K562 (cell line): ENCODE measurements at regions not wholly inside any gene's neighbourhood (a gene's known extent, or its start where the extent isn't known, plus 50 kb on each side); places are given as distances from the start of the nearest gene placed in this dataset.

Experiments
- CBFB ChIP-seq: sonication (generic); formaldehyde crosslinking; IDR thresholded peaks from 2 replicates; pipeline ENCODE4 v1.4.0; 2020; ENCODE audit warnings: mild to moderate bottlenecking, missing genetic modification reagents
- CHD2 ChIP-seq: IDR thresholded peaks from 2 replicates; pipeline ENCODE4 v1.6.1; 2011; ENCODE audit warnings: low read depth, low read length
- COPS2 ChIP-seq: fragments of 450-650 bp; conservative IDR thresholded peaks from 2 replicates; pipeline ENCODE4 v1.6.1; 2016; ENCODE audit warnings: mild to moderate bottlenecking, moderate library complexity
- CTBP1 ChIP-seq: fragments of 450-650 bp; IDR thresholded peaks from 2 replicates; pipeline ENCODE4 v1.6.1; 2016; ENCODE audit warnings: borderline replicate concordance
- CXXC5 ChIP-seq: fragments of 250-450 bp; sonication (Bioruptor Pico); IDR thresholded peaks from 2 replicates; pipeline ENCODE4 v1.8.0; 2022; ENCODE audit warnings: inconsistent platforms, mild to moderate bottlenecking, moderate library complexity
- ETV6 ChIP-seq, 3 experiments: fragments of 150-350 bp in 1 of 3; sonication (generic) in 1 of 3; formaldehyde crosslinking in 1 of 3; IDR thresholded peaks; 2 replicates each; pipeline versions ENCODE4 v1.6.1 to v1.8.0; 2014 to 2022; ENCODE audit warnings: borderline replicate concordance in 2 of 3, low read depth in 2 of 3, antibody characterized with exemption in 1 of 3, low read length in 1 of 3, mild to moderate bottlenecking in 1 of 3, missing genetic modification reagents in 1 of 3
- HDAC2 ChIP-seq: fragments of 450-650 bp; IDR thresholded peaks from 2 replicates; pipeline ENCODE4 v1.6.1; 2016; ENCODE audit warnings: mild to moderate bottlenecking
- HNRNPH1 ChIP-seq: fragments of 200-400 bp; formaldehyde crosslinking; optimal IDR thresholded peaks from 2 replicates; pipeline ENCODE3; 2017; ENCODE audit warnings: low read depth, mild to moderate bottlenecking, low read length, moderate library complexity
- MAFK ChIP-seq: IDR thresholded peaks from 2 replicates; pipeline ENCODE4 v1.6.1; 2011; ENCODE audit warnings: low read length, improper control_type of control experiment
- MTF1 ChIP-seq: fragments of 250-450 bp; sonication (Bioruptor Pico); IDR thresholded peaks from 2 replicates; pipeline ENCODE4 v1.9.0; 2021; ENCODE audit warnings: moderate library complexity, mild to moderate bottlenecking, inconsistent platforms, borderline replicate concordance
- NR3C1 ChIP-seq: sonication (generic); formaldehyde crosslinking; IDR thresholded peaks from 2 replicates; pipeline ENCODE4 v1.8.1; 2022; ENCODE audit warnings: missing genetic modification reagents
- PHF21A ChIP-seq: fragments of 450-650 bp; IDR thresholded peaks from 2 replicates; pipeline ENCODE4 v1.6.1; 2017; ENCODE audit warnings: low read depth, borderline replicate concordance
- PRPF4 ChIP-seq: fragments of 200-400 bp; formaldehyde crosslinking; IDR thresholded peaks from one replicate; pipeline ENCODE4 v1.6.1; 2017; ENCODE audit warnings: low read length, low read depth, mild to moderate bottlenecking; ENCODE audit not compliant: insufficient read depth, poor library complexity, severe bottlenecking
- RBM25 ChIP-seq: fragments of 200-400 bp; formaldehyde crosslinking; IDR thresholded peaks from 2 replicates; pipeline ENCODE4 v1.6.1; 2018; ENCODE audit warnings: low read length, low read depth, moderate library complexity; ENCODE audit not compliant: severe bottlenecking
- TFAM ChIP-seq: fragments of 250-450 bp; sonication (Bioruptor Pico); conservative IDR thresholded peaks from 2 replicates; pipeline ENCODE4 v1.5.0; 2021; ENCODE audit warnings: mild to moderate bottlenecking, moderate library complexity
- ZBED1 ChIP-seq: IDR thresholded peaks from 2 replicates; pipeline ENCODE4 v1.6.1; 2014
- ZNF146 ChIP-seq: IDR thresholded peaks from one replicate; pipeline ENCODE4 v1.6.1; 2018; ENCODE audit warnings: missing compliant biosample characterization; ENCODE audit not compliant: unreplicated experiment
- ZNF384 ChIP-seq: IDR thresholded peaks from 2 replicates; pipeline ENCODE4 v1.6.1; 2012; ENCODE audit warnings: low read depth, low read length, improper control_type of control experiment
- ZNF507 ChIP-seq: conservative IDR thresholded peaks from 2 replicates; pipeline ENCODE4 v1.6.1; 2017; ENCODE audit warnings: missing genetic modification characterization, missing compliant biosample characterization
- ZNF551 ChIP-seq: fragments of 250-450 bp; sonication (Bioruptor Pico); IDR thresholded peaks from 2 replicates; pipeline ENCODE4 v1.5.0; 2021; ENCODE audit warnings: mild to moderate bottlenecking, moderate library complexity
- ZNF644 ChIP-seq: fragments of 200-800 bp; sonication (Bioruptor generic); IDR thresholded peaks from 2 replicates; pipeline ENCODE4 v1.6.1; 2016; ENCODE audit warnings: low read depth, missing genetic modification characterization, missing compliant biosample characterization
- ZNF764 ChIP-seq: fragments of 250-450 bp; sonication (Bioruptor Pico); IDR thresholded peaks from 2 replicates; pipeline ENCODE4 v1.4.0; 2020; ENCODE audit warnings: low read depth, mild to moderate bottlenecking, moderate library complexity
- TF ChIP-seq, protein P1 (sequence below): fragments of 250-450 bp; sonication (Bioruptor Pico); IDR thresholded peaks from 2 replicates; pipeline ENCODE4 v1.4.0; 2020
- TF ChIP-seq, protein P2 (sequence below): sonication (generic); formaldehyde crosslinking; IDR thresholded peaks from 2 replicates; pipeline ENCODE4 v1.9.0; 2022; ENCODE audit warnings: mild to moderate bottlenecking, missing genetic modification reagents
- TF ChIP-seq, protein P3 (sequence below): sonication (generic); formaldehyde crosslinking; IDR thresholded peaks from 2 replicates; pipeline ENCODE4 v1.8.1; 2022; ENCODE audit warnings: missing genetic modification reagents
- TF ChIP-seq, protein P4 (sequence below): fragments of 450-650 bp; IDR thresholded peaks from 2 replicates; pipeline ENCODE4 v1.6.1; 2016

DNA sequence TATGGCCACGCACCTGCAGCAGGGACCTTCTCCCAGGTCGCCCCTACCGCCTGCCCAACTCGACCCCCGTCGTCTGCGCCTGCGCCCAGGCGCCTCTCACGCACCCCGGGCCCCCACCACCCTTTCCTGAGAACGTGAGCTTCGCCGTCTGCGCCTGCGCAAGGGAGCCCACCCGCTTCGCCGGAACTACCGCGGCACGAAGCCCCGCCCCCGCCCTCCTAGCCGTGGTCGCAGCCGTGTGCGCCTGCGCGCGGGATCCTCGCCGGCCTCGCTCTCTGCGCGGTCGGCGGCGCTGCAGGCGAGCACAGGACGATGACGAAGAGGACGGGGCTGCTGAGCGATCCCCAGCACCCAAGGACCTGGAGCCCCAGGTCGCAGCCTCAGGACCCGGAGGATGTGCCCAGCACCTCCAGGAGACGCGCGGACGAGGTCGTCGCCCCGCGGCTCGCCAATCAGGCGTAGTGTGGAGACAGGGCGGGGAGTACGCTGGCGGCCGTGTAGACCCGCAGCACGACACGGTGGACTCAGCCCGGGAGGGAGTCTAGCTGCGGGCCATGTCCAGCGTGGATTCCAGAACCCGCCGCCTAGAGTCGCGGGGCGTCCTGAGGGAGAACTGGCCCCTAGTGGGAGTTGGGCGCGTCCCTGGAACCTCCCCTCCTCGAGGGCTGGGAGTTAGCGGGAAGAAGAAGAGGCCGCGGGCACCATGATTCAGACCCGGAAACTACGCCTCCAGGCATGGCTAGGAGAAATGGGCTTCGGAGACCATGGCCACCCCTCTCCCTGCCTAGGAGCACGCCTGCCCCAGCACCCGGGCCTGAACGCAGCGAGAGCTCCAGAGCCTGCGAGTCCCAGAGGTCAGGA is 1120.8 kb upstream of the TMEM132C start (continued):
- TF ChIP-seq ZNF644 (tag) (no peak), CXXC5 (CRISPR knock-in tag) (peak; percentile 77), COPS2 (no peak), ZNF384 (no peak), PRPF4 (no peak), CTBP1 (0 out of 2 replicates have a peak, but pooled peaks have one; percentile 55), NR3C1 (CRISPR knock-in tag) (no peak), CBFB (no peak), HDAC2 (no peak), ZNF764 (CRISPR knock-in tag) (no peak), ETV6 (IDR thresholded peaks at IDR 0.05; ENCODE audit: borderline replicate concordance in 1 of 2, low read depth in 2 of 2, low read length in 1 of 2) (no peak), ETV6 (CRISPR knock-in tag; IDR thresholded peaks at IDR 0.05; ENCODE audit: borderline replicate concordance) (no peak), ZBED1 (no peak), ZNF551 (no peak), CHD2 (no peak), ZNF146 (CRISPR knock-in tag) (no peak), HNRNPH1 (no peak), ZNF507 (no peak), TFAM (no peak), MAFK (no peak), RBM25 (no peak), MTF1 (CRISPR knock-in tag) (no peak), PHF21A (0 out of 2 replicates have a peak, but pooled peaks have one; percentile 16)
- TF ChIP-seq, protein P1, sequence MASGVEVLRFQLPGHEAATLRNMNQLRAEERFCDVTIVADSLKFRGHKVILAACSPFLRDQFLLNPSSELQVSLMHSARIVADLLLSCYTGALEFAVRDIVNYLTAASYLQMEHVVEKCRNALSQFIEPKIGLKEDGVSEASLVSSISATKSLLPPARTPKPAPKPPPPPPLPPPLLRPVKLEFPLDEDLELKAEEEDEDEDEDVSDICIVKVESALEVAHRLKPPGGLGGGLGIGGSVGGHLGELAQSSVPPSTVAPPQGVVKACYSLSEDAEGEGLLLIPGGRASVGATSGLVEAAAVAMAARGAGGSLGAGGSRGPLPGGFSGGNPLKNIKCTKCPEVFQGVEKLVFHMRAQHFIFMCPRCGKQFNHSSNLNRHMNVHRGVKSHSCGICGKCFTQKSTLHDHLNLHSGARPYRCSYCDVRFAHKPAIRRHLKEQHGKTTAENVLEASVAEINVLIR (CRISPR knock-in tag): no peak
- TF ChIP-seq, protein P2, sequence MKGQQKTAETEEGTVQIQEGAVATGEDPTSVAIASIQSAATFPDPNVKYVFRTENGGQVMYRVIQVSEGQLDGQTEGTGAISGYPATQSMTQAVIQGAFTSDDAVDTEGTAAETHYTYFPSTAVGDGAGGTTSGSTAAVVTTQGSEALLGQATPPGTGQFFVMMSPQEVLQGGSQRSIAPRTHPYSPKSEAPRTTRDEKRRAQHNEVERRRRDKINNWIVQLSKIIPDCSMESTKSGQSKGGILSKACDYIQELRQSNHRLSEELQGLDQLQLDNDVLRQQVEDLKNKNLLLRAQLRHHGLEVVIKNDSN (CRISPR knock-in tag): no peak
- TF ChIP-seq, protein P3, sequence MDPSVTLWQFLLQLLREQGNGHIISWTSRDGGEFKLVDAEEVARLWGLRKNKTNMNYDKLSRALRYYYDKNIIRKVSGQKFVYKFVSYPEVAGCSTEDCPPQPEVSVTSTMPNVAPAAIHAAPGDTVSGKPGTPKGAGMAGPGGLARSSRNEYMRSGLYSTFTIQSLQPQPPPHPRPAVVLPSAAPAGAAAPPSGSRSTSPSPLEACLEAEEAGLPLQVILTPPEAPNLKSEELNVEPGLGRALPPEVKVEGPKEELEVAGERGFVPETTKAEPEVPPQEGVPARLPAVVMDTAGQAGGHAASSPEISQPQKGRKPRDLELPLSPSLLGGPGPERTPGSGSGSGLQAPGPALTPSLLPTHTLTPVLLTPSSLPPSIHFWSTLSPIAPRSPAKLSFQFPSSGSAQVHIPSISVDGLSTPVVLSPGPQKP: no peak
- TF ChIP-seq, protein P4, sequence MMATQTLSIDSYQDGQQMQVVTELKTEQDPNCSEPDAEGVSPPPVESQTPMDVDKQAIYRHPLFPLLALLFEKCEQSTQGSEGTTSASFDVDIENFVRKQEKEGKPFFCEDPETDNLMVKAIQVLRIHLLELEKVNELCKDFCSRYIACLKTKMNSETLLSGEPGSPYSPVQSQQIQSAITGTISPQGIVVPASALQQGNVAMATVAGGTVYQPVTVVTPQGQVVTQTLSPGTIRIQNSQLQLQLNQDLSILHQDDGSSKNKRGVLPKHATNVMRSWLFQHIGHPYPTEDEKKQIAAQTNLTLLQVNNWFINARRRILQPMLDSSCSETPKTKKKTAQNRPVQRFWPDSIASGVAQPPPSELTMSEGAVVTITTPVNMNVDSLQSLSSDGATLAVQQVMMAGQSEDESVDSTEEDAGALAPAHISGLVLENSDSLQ: no peak
